ENCODE measurements at regions not wholly inside any gene's neighbourhood (a gene's known extent, or its start where the extent isn't known, plus 50 kb on each side); places are given as distances from the start of the nearest gene placed in this dataset.

DNA sequence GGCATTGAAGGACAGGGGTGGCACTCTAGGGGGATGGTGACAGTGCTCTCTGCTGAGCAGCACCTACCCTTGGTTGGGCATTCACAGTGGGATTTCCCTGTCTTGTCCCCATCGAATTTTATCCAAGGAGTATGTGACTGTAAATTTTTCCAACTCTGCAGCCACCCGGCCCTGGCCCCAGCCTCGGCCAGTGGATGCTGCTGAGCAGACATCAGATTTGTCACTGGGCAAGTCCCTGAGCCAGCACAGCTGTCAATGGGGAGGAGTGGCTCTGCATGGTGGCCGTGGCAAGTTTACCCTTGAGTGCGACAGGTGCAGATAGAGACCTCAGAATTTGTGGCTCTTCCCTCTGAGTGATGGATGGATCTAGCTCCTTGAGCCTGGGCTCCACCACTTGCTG, 240.2 kb upstream of the CSF3R start:
- WGBS, 2 experiments: 89 to 95% methylated on average over 5 of the region's 5 CpGs

GRCh38 chr1:36721261-36721660, 238.5 kb upstream of the CSF3R start:
- no peaks in the 10 kb centered on the region for H3K27me3 ChIP-seq (ENCODE audit: control insufficient read depth, insufficient read depth, low read length, poor library complexity, severe bottlenecking)
- WGBS, 2 experiments: 92% methylated on average over 6 of the region's 6 CpGs
- no peak overlapping the region for H3K27ac ChIP-seq (ENCODE audit: insufficient read depth, low read depth, low read length, poor library complexity, severe bottlenecking)
- H3K4me3 ChIP-seq (ENCODE audit: insufficient read depth, low read depth, low read length): no peak overlapping the region
- no peaks in the 10 kb centered on the region for H3K36me3 ChIP-seq (ENCODE audit: control insufficient read depth, insufficient read depth, low read length)
- H3K4me1 ChIP-seq (ENCODE audit: control insufficient read depth, insufficient read depth, low read length): no peaks in the 10 kb centered on the region
- no peaks in the 10 kb centered on the region for H3K9me3 ChIP-seq (ENCODE audit: control insufficient read depth, low read length)

More for the DNA sequence above, 240.2 kb upstream of the CSF3R start:
- Histone ChIP-seq H3K27ac (ENCODE audit: insufficient read depth, low read depth, low read length, poor library complexity, severe bottlenecking) (no peak overlapping the region), H3K4me3 (ENCODE audit: insufficient read depth, low read depth, low read length) (no peak overlapping the region), H3K4me1 (ENCODE audit: control insufficient read depth, insufficient read depth, low read length) (no peaks in the 10 kb centered on the region), H3K27me3 (ENCODE audit: control insufficient read depth, insufficient read depth, low read length, poor library complexity, severe bottlenecking) (no peaks in the 10 kb centered on the region), H3K36me3 (ENCODE audit: control insufficient read depth, insufficient read depth, low read length) (no peaks in the 10 kb centered on the region), H3K9me3 (ENCODE audit: control insufficient read depth, low read length) (no peaks in the 10 kb centered on the region)

DNA sequence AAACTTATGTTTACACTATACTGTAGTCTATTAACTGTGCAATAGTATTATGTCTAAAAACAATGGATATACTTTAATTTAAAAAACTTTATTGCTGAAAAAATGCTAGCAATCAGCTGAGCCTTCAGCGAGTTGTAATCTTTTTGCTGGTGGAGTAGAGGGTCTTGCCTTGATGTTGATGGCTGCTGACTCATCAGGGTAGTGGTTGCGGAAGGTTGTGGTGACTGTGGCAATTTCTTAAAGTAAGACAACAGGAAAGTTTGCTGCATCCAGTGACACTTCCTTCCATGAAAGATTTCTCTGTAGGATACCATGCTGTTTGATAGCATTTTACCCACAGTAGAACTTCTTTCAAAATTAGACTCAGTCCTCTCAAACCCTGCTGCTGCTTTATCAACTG, 234.7 kb upstream of the CSF3R start:
- Histone ChIP-seq H3K27ac (ENCODE audit: insufficient read depth, low read depth, low read length, poor library complexity, severe bottlenecking) (no peak overlapping the region), H3K4me3 (ENCODE audit: insufficient read depth, low read depth, low read length) (no peak overlapping the region), H3K27me3 (ENCODE audit: control insufficient read depth, insufficient read depth, low read length, poor library complexity, severe bottlenecking) (peaks cover 5% of the 10 kb centered on the region), H3K9me3 (ENCODE audit: control insufficient read depth, low read length) (no peaks in the 10 kb centered on the region), H3K36me3 (ENCODE audit: control insufficient read depth, insufficient read depth, low read length) (no peaks in the 10 kb centered on the region), H3K4me1 (ENCODE audit: control insufficient read depth, insufficient read depth, low read length) (no peaks in the 10 kb centered on the region)
- WGBS, 2 experiments: 89 to 94% methylated on average over 2 of the region's 2 CpGs

- Histone ChIP-seq H3K4me1 (ENCODE audit: control insufficient read depth, insufficient read depth, low read length) (peaks cover 11% of the 10 kb centered on the region), H3K36me3 (ENCODE audit: control insufficient read depth, insufficient read depth, low read length) (no peaks in the 10 kb centered on the region), H3K27ac (ENCODE audit: insufficient read depth, low read depth, low read length, poor library complexity, severe bottlenecking) (no peak overlapping the region), H3K9me3 (ENCODE audit: control insufficient read depth, low read length) (no peaks in the 10 kb centered on the region), H3K4me3 (ENCODE audit: insufficient read depth, low read depth, low read length) (no peak overlapping the region), H3K27me3 (ENCODE audit: control insufficient read depth, insufficient read depth, low read length, poor library complexity, severe bottlenecking) (peaks cover 12% of the 10 kb centered on the region)
- 92% methylated on average over 2 of the region's 2 CpGs for WGBS, 2 experiments
Measured at GRCh38 chr1:36715797-36716196, 233.1 kb upstream of the CSF3R start.

DNA sequence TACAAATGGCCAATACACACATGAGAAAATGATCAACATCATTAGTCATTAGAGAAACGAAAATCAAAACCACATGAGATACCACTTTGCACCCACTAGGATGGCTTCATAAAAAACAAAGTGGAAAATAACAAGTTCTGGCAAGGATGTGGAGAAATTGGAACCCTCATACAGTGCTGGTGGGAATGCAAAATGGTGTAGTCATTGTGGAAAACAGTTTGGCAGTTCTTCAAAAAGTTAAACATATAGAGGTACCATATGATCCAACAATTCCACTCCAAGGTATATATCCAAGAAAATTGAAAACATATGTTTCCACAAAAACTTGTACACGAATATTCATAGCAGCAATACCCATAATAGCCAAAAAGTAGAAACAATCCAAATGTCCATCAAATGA, 231.6 kb upstream of the CSF3R start:
- WGBS, 2 experiments: 73 to 91% methylated on average over 2 of the region's 2 CpGs
- no peak overlapping the region for H3K4me3 ChIP-seq (ENCODE audit: insufficient read depth, low read depth, low read length)
- H3K9me3 ChIP-seq (ENCODE audit: control insufficient read depth, low read length): no peaks in the 10 kb centered on the region
- H3K4me1 ChIP-seq (ENCODE audit: control insufficient read depth, insufficient read depth, low read length): peaks cover 25% of the 10 kb centered on the region
- H3K27ac ChIP-seq (ENCODE audit: insufficient read depth, low read depth, low read length, poor library complexity, severe bottlenecking): no peak overlapping the region
- peaks cover 16% of the 10 kb centered on the region for H3K27me3 ChIP-seq (ENCODE audit: control insufficient read depth, insufficient read depth, low read length, poor library complexity, severe bottlenecking)
- no peaks in the 10 kb centered on the region for H3K36me3 ChIP-seq (ENCODE audit: control insufficient read depth, insufficient read depth, low read length)

- Histone ChIP-seq H3K4me1 (ENCODE audit: control insufficient read depth, insufficient read depth, low read length) (peaks cover 25% of the 10 kb centered on the region), H3K36me3 (ENCODE audit: control insufficient read depth, insufficient read depth, low read length) (no peaks in the 10 kb centered on the region), H3K27ac (ENCODE audit: insufficient read depth, low read depth, low read length, poor library complexity, severe bottlenecking) (peak overlapping the region; percentile 33), H3K27me3 (ENCODE audit: control insufficient read depth, insufficient read depth, low read length, poor library complexity, severe bottlenecking) (peaks cover 25% of the 10 kb centered on the region), H3K9me3 (ENCODE audit: control insufficient read depth, low read length) (no peaks in the 10 kb centered on the region), H3K4me3 (ENCODE audit: insufficient read depth, low read depth, low read length) (no peak overlapping the region)
- 32 to 39% methylated on average over 2 of the region's 2 CpGs for WGBS, 2 experiments
Measured at GRCh38 chr1:36711480-36711879, 228.8 kb upstream of the CSF3R start.

- Histone ChIP-seq H3K27ac (ENCODE audit: insufficient read depth, low read depth, low read length, poor library complexity, severe bottlenecking) (no peak overlapping the region), H3K4me3 (ENCODE audit: insufficient read depth, low read depth, low read length) (no peak overlapping the region), H3K9me3 (ENCODE audit: control insufficient read depth, low read length) (no peaks in the 10 kb centered on the region), H3K27me3 (ENCODE audit: control insufficient read depth, insufficient read depth, low read length, poor library complexity, severe bottlenecking) (peaks cover 25% of the 10 kb centered on the region), H3K4me1 (ENCODE audit: control insufficient read depth, insufficient read depth, low read length) (peaks cover 25% of the 10 kb centered on the region), H3K36me3 (ENCODE audit: control insufficient read depth, insufficient read depth, low read length) (no peaks in the 10 kb centered on the region)
- 5 to 9% methylated on average over 5 of the region's 5 CpGs for WGBS, 2 experiments
Measured at GRCh38 chr1:36710951-36711350, 228.2 kb upstream of the CSF3R start.

DNA sequence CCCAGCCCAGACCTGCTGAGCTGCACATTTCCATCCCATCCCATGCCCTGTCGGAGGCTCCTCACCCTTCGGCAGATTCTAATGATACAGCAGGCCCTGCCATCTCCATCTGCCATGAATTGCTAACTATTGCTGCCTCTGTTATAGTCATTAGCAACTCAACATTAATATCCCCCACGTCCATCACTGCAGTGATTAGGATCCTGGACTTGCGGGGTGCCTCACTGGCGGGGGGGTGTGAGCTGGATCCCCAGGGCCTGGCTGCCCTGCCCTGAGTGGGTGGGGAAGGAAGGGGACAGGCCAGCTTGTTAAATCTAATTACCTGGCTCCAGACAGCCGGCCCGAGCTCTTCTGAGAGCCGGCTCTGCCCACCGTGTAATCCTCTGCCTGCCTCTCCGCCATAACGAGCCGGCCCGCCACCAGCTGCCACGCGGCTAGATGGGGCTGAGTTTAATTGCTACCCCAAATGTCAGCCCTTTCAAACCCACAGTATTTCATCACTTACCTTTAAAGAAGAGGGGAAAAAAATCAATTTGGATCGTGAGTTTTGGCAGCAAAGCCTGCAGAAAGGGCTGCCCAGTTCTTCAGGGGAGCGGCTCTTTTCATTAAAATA, 227.3 kb upstream of the CSF3R start:
- Histone ChIP-seq H3K4me1 (ENCODE audit: control insufficient read depth, insufficient read depth, low read length) (peaks cover 25% of the 10 kb centered on the region), H3K27me3 (ENCODE audit: control insufficient read depth, insufficient read depth, low read length, poor library complexity, severe bottlenecking) (peaks cover 25% of the 10 kb centered on the region), H3K9me3 (ENCODE audit: control insufficient read depth, low read length) (no peaks in the 10 kb centered on the region), H3K36me3 (ENCODE audit: control insufficient read depth, insufficient read depth, low read length) (no peaks in the 10 kb centered on the region), H3K27ac (ENCODE audit: insufficient read depth, low read depth, low read length, poor library complexity, severe bottlenecking) (no peak overlapping the region), H3K4me3 (ENCODE audit: insufficient read depth, low read depth, low read length) (no peak overlapping the region)
- 59 to 73% methylated on average over 17 of the region's 17 CpGs for WGBS, 2 experiments

DNA sequence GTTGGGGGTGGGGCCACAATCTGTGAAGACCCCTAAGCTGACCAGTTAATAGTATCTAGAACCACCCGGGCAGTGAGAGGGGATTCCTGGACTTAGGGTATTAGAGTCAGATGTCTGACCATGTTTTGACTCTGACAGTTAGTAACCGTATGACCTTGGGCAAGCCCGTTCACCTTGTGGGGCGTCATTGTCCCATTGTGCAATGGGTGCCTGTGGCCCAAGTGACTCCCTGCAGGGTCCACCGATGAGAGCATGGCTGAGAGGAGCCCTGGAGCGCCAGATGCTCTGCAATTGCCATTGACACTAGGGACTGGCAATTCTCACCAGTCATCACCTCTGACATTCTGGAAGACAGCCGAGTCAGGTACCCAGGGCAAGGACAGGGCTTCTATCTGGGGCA, 225.9 kb upstream of the CSF3R start:
- 94 to 98% methylated on average over 7 of the region's 7 CpGs for WGBS, 2 experiments
- Histone ChIP-seq H3K27me3 (ENCODE audit: control insufficient read depth, insufficient read depth, low read length, poor library complexity, severe bottlenecking) (peaks cover 25% of the 10 kb centered on the region), H3K36me3 (ENCODE audit: control insufficient read depth, insufficient read depth, low read length) (no peaks in the 10 kb centered on the region), H3K9me3 (ENCODE audit: control insufficient read depth, low read length) (no peaks in the 10 kb centered on the region), H3K4me1 (ENCODE audit: control insufficient read depth, insufficient read depth, low read length) (peaks cover 25% of the 10 kb centered on the region), H3K27ac (ENCODE audit: insufficient read depth, low read depth, low read length, poor library complexity, severe bottlenecking) (no peak overlapping the region), H3K4me3 (ENCODE audit: insufficient read depth, low read depth, low read length) (no peak overlapping the region)

DNA sequence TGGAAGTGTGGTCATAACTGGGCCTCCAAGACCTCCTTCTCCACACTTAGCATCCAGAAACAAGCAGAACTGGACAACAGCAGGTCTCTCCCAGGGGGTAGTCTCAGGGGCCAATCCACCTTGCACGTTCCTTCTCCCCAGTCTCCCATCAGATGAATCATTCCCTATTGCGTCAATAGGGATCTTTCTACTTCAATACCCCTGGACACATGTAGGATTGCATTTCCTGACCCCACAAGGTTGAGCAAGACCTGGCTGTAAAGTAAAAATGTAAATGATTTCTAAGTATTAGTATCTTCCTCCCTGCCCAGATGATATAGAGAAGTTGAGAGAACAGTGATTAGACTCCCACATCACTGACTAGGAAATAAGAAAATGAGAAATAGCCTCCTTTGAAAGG, 224.5 kb upstream of the CSF3R start:
- 92 to 100% methylated on average over 2 of the region's 2 CpGs for WGBS, 2 experiments
- H3K9me3 ChIP-seq (ENCODE audit: control insufficient read depth, low read length): no peaks in the 10 kb centered on the region
- peaks cover 18% of the 10 kb centered on the region for H3K27me3 ChIP-seq (ENCODE audit: control insufficient read depth, insufficient read depth, low read length, poor library complexity, severe bottlenecking)
- peaks cover 25% of the 10 kb centered on the region for H3K4me1 ChIP-seq (ENCODE audit: control insufficient read depth, insufficient read depth, low read length)
- no peaks in the 10 kb centered on the region for H3K36me3 ChIP-seq (ENCODE audit: control insufficient read depth, insufficient read depth, low read length)
- no peak overlapping the region for H3K27ac ChIP-seq (ENCODE audit: insufficient read depth, low read depth, low read length, poor library complexity, severe bottlenecking)
- H3K4me3 ChIP-seq (ENCODE audit: insufficient read depth, low read depth, low read length): no peak overlapping the region

GRCh38 chr1:36706416-36706815, 223.7 kb upstream of the CSF3R start:
- no peaks in the 10 kb centered on the region for H3K9me3 ChIP-seq (ENCODE audit: control insufficient read depth, low read length)
- 91 to 93% methylated on average over 8 to 10 of the region's 10 CpGs for WGBS, 2 experiments
- H3K4me3 ChIP-seq (ENCODE audit: insufficient read depth, low read depth, low read length): no peak overlapping the region
- H3K36me3 ChIP-seq (ENCODE audit: control insufficient read depth, insufficient read depth, low read length): no peaks in the 10 kb centered on the region
- H3K4me1 ChIP-seq (ENCODE audit: control insufficient read depth, insufficient read depth, low read length): peaks cover 20% of the 10 kb centered on the region
- H3K27ac ChIP-seq (ENCODE audit: insufficient read depth, low read depth, low read length, poor library complexity, severe bottlenecking): no peak overlapping the region
- H3K27me3 ChIP-seq (ENCODE audit: control insufficient read depth, insufficient read depth, low read length, poor library complexity, severe bottlenecking): peaks cover 14% of the 10 kb centered on the region
